ENCODE measurements at regions not wholly inside any gene's neighbourhood (a gene's known extent, or its start where the extent isn't known, plus 50 kb on each side); places are given as distances from the start of the nearest gene placed in this dataset.

- DNase-seq (ENCODE audit: low spot score), result no peak
- H3K36me3 ChIP-seq, result no peaks in the 10 kb centered on the region
- no peaks in the 10 kb centered on the region for H3K27me3 ChIP-seq (replicated peaks; ENCODE audit: insufficient read depth)
- no peak overlapping the region for H3K4me3 ChIP-seq
- H3K9me3 ChIP-seq, result no peaks in the 10 kb centered on the region
- TF ChIP-seq CTCF (IDR thresholded peaks at IDR 0.05) (no peak), POLR2AphosphoS5 (IDR thresholded peaks at IDR 0.05) (no peak), POLR2A (IDR thresholded peaks at IDR 0.05) (no peak)
- intact Hi-C loops (cut with DNase I), result no loop called here
- 95% methylated on average over 4 of the region's 4 CpGs for WGBS
- no peaks in the 10 kb centered on the region for H3K4me1 ChIP-seq (replicated peaks)
- no peak overlapping the region for H3K27ac ChIP-seq
Observed at GRCh38 chr5:38723426-38723825, 122.4 kb upstream of the OSMR start.

- WGBS, result 96% methylated on average over 2 of the region's 2 CpGs
- no peak overlapping the region for H3K27ac ChIP-seq
- intact Hi-C loops (cut with DNase I), result no loop called here
- H3K9me3 ChIP-seq, result no peaks in the 10 kb centered on the region
- H3K36me3 ChIP-seq, result no peaks in the 10 kb centered on the region
- TF ChIP-seq CTCF (IDR thresholded peaks at IDR 0.05) (no peak), POLR2AphosphoS5 (IDR thresholded peaks at IDR 0.05) (no peak), POLR2A (IDR thresholded peaks at IDR 0.05) (no peak)
- no peaks in the 10 kb centered on the region for H3K4me1 ChIP-seq (replicated peaks)
- DNase-seq (ENCODE audit: low spot score), result no peak
- no peaks in the 10 kb centered on the region for H3K27me3 ChIP-seq (replicated peaks; ENCODE audit: insufficient read depth)
- no peak overlapping the region for H3K4me3 ChIP-seq
Observed at GRCh38 chr5:38724301-38725030, 121.3 kb upstream of the OSMR start.

- no peaks in the 10 kb centered on the region for H3K9me3 ChIP-seq
- no peak overlapping the region for H3K4me3 ChIP-seq
- H3K27ac ChIP-seq, result no peak overlapping the region
- no peak for DNase-seq (ENCODE audit: low spot score)
- no peaks in the 10 kb centered on the region for H3K36me3 ChIP-seq
- H3K27me3 ChIP-seq (replicated peaks; ENCODE audit: insufficient read depth), result no peaks in the 10 kb centered on the region
- intact Hi-C loops (cut with DNase I), result no loop called here
- TF ChIP-seq POLR2AphosphoS5 (IDR thresholded peaks at IDR 0.05) (no peak), CTCF (IDR thresholded peaks at IDR 0.05) (no peak), POLR2A (IDR thresholded peaks at IDR 0.05) (no peak)
- no peaks in the 10 kb centered on the region for H3K4me1 ChIP-seq (replicated peaks)
- 53% methylated on average over 10 of the region's 10 CpGs for WGBS
Observed at GRCh38 chr5:38725371-38725865, 120.4 kb upstream of the OSMR start.

GRCh38 chr5:38726279-38726678, 119.5 kb upstream of the OSMR start:
- WGBS, result 100% methylated on average over 3 of the region's 3 CpGs
- no peak for DNase-seq (ENCODE audit: low spot score)
- Histone ChIP-seq H3K9me3 (no peaks in the 10 kb centered on the region), H3K4me3 (no peak overlapping the region), H3K4me1 (replicated peaks) (no peaks in the 10 kb centered on the region), H3K36me3 (no peaks in the 10 kb centered on the region), H3K27ac (no peak overlapping the region), H3K27me3 (replicated peaks; ENCODE audit: insufficient read depth) (no peaks in the 10 kb centered on the region)
- intact Hi-C loops (cut with DNase I), result no loop called here
- TF ChIP-seq CTCF (IDR thresholded peaks at IDR 0.05), result no peak

- Histone ChIP-seq H3K36me3 (no peaks in the 10 kb centered on the region), H3K4me1 (replicated peaks) (no peaks in the 10 kb centered on the region), H3K27ac (no peak overlapping the region), H3K9me3 (no peaks in the 10 kb centered on the region), H3K4me3 (no peak overlapping the region), H3K27me3 (replicated peaks; ENCODE audit: insufficient read depth) (no peaks in the 10 kb centered on the region)
- 87% methylated on average over 3 of the region's 3 CpGs for WGBS
- no peak for TF ChIP-seq CTCF (IDR thresholded peaks at IDR 0.05)
- intact Hi-C loops (cut with DNase I), result no loop called here
- DNase-seq (ENCODE audit: low spot score), result no peak
Observed at GRCh38 chr5:38728029-38728428, 117.8 kb upstream of the OSMR start.
